H9 (cell line): ENCODE measurements at regions not wholly inside any gene's neighbourhood (a gene's known extent, or its start where the extent isn't known, plus 50 kb on each side); places are given as distances from the start of the nearest gene placed in this dataset.

Experiments used
- DNase-seq: peaks from one replicate; pipeline ENCODE4 v3.0.0-alpha.2; 2017
- H2AFZ ChIP-seq: one replicate; pipeline ENCODE4 v1.6.1; 2013; ENCODE audit warnings: mild to moderate bottlenecking, low read length, control low read depth, moderate library complexity
- H2AK5ac ChIP-seq: 2 replicates; pipeline ENCODE4 v1.6.1; 2013; ENCODE audit warnings: low read length, control low read depth, mixed read lengths; ENCODE audit not compliant: insufficient read length
- H2BK120ac ChIP-seq: one replicate; pipeline ENCODE4 v1.6.1; 2013; ENCODE audit warnings: low read depth, mild to moderate bottlenecking, low read length, control low read depth, inconsistent platforms; ENCODE audit not compliant: poor library complexity, severe bottlenecking
- H2BK12ac ChIP-seq: 2 replicates; pipeline ENCODE4 v1.6.1; 2013; ENCODE audit warnings: low read length, control low read depth, mixed read lengths, low read depth; ENCODE audit not compliant: insufficient read length
- H2BK15ac ChIP-seq: 2 replicates; pipeline ENCODE4 v1.6.1; 2013; ENCODE audit warnings: low read depth, low read length, control low read depth
- H2BK20ac ChIP-seq: one replicate; pipeline ENCODE4 v1.6.1; 2013; ENCODE audit warnings: low read depth, mild to moderate bottlenecking, low read length, control low read depth, inconsistent platforms; ENCODE audit not compliant: poor library complexity, severe bottlenecking
- H2BK5ac ChIP-seq: 2 replicates; pipeline ENCODE4 v1.6.1; 2013; ENCODE audit warnings: low read length, control low read depth, mixed read lengths; ENCODE audit not compliant: insufficient read length
- H3K14ac ChIP-seq: 2 replicates; pipeline ENCODE4 v1.6.1; 2013; ENCODE audit warnings: low read length, control low read depth; ENCODE audit not compliant: insufficient read depth
- H3K18ac ChIP-seq: 2 replicates; pipeline ENCODE4 v1.6.1; 2013; ENCODE audit warnings: low read depth, mild to moderate bottlenecking, mixed read lengths, low read length, control low read depth; ENCODE audit not compliant: insufficient read length
- H3K23ac ChIP-seq: 2 replicates; pipeline ENCODE4 v1.6.1; 2013; ENCODE audit warnings: low read length, control low read depth, mixed read lengths, low read depth; ENCODE audit not compliant: insufficient read length
- H3K23me2 ChIP-seq: 2 replicates; pipeline ENCODE4 v1.6.1; 2013; ENCODE audit warnings: low read depth, mild to moderate bottlenecking, mixed read lengths, low read length, control low read depth; ENCODE audit not compliant: insufficient read length, poor library complexity, severe bottlenecking
- H3K27ac ChIP-seq: 2 replicates; pipeline ENCODE4 v1.5.1; 2013; ENCODE audit warnings: low read length, control low read depth, mixed read lengths, low read depth; ENCODE audit not compliant: insufficient read length
- H3K27me3 ChIP-seq: 2 replicates; pipeline ENCODE4 v1.6.1; 2013; ENCODE audit warnings: low read length, control low read depth, inconsistent platforms; ENCODE audit not compliant: insufficient read depth
- H3K4ac ChIP-seq: 2 replicates; pipeline ENCODE4 v1.6.1; 2013; ENCODE audit warnings: low read depth, mild to moderate bottlenecking, control low read depth, inconsistent platforms, low read length, moderate library complexity
- H3K4me1 ChIP-seq: 2 replicates; pipeline ENCODE4 v1.6.1; 2013; ENCODE audit warnings: low read length, control low read depth, inconsistent platforms; ENCODE audit not compliant: insufficient read depth
- H3K4me2 ChIP-seq: 2 replicates; pipeline ENCODE4 v1.6.1; 2013; ENCODE audit warnings: low read length, control low read depth, mixed read lengths; ENCODE audit not compliant: insufficient read length, insufficient read depth
- H3K56ac ChIP-seq: 2 replicates; pipeline ENCODE4 v1.6.1; 2013; ENCODE audit warnings: low read depth, mild to moderate bottlenecking, mixed read lengths, low read length, control low read depth; ENCODE audit not compliant: insufficient read length
- H3K79me1 ChIP-seq: 2 replicates; pipeline ENCODE4 v1.6.1; 2013; ENCODE audit warnings: low read depth, mild to moderate bottlenecking, moderate library complexity, low read length, control low read depth, inconsistent platforms; ENCODE audit not compliant: insufficient read depth, poor library complexity, severe bottlenecking
- H3K79me2 ChIP-seq: 2 replicates; pipeline ENCODE4 v1.6.1; 2013; ENCODE audit warnings: low read length, control low read depth, inconsistent platforms; ENCODE audit not compliant: insufficient read depth
- H3K9ac ChIP-seq: 2 replicates; pipeline ENCODE4 v1.6.1; 2013; ENCODE audit warnings: low read length, control low read depth, mixed read lengths; ENCODE audit not compliant: insufficient read length; ENCODE audit errors: extremely low read depth
- H3K9me3 ChIP-seq: one replicate; pipeline ENCODE4 v1.6.1; 2013; ENCODE audit warnings: low read depth, low read length, inconsistent platforms; ENCODE audit not compliant: control insufficient read depth
- H3T11ph ChIP-seq: one replicate; pipeline ENCODE4 v1.6.1; 2013; ENCODE audit warnings: mild to moderate bottlenecking, low read length, control low read depth, inconsistent platforms
- H4K20me1 ChIP-seq: one replicate; pipeline ENCODE4 v1.6.1; 2013; ENCODE audit not compliant: control insufficient read depth, insufficient read length, insufficient read depth
- H4K5ac ChIP-seq: 2 replicates; pipeline ENCODE4 v1.6.1; 2013; ENCODE audit warnings: low read depth, mild to moderate bottlenecking, mixed read lengths, low read length, control low read depth; ENCODE audit not compliant: insufficient read length
- H4K8ac ChIP-seq: replicated peaks from 2 replicates; pipeline ENCODE4 v1.6.1; 2013; ENCODE audit warnings: low read length, control low read depth, mixed read lengths, low read depth; ENCODE audit not compliant: insufficient read length
- H4K91ac ChIP-seq: 2 replicates; pipeline ENCODE4 v1.6.1; 2013; ENCODE audit warnings: low read depth, mild to moderate bottlenecking, moderate library complexity, mixed read lengths, low read length, control low read depth; ENCODE audit not compliant: insufficient read length
- H3K27ac Mint-ChIP-seq, 3 experiments: 2 replicates in 2 of 3; 3 replicates in 1 of 3; pipeline ENCODE4 v1.8.0; 2020 to 2021; ENCODE audit warnings: mixed read lengths in 3 of 3, mild to moderate bottlenecking in 1 of 3, moderate library complexity in 1 of 3
- H3K27me3 Mint-ChIP-seq: 2 replicates; pipeline ENCODE4 v1.8.0; 2021; ENCODE audit warnings: low read depth, mild to moderate bottlenecking, moderate library complexity, mixed read lengths
- H3K36me3 Mint-ChIP-seq, 3 experiments: 2 replicates in 2 of 3; 3 replicates in 1 of 3; pipeline ENCODE4 v1.8.0; 2020 to 2021; ENCODE audit warnings: low read depth in 3 of 3, mixed read lengths in 3 of 3; ENCODE audit not compliant: insufficient read depth in 1 of 3
- H3K4me1 Mint-ChIP-seq, 2 experiments: 2 replicates each; pipeline ENCODE4 v1.8.0; 2020; ENCODE audit warnings: mixed read lengths in 2 of 2
- H3K4me3 Mint-ChIP-seq, 2 experiments: 2 replicates in 1 of 2; 3 replicates in 1 of 2; pipeline ENCODE4 v1.8.0; 2020 to 2021; ENCODE audit warnings: mild to moderate bottlenecking in 2 of 2, mixed read lengths in 2 of 2, moderate library complexity in 1 of 2
- H3K9me3 Mint-ChIP-seq, 2 experiments: 2 replicates in 1 of 2; 3 replicates in 1 of 2; pipeline ENCODE4 v1.8.0; 2020; ENCODE audit warnings: mild to moderate bottlenecking in 2 of 2, mixed read lengths in 2 of 2, moderate library complexity in 1 of 2
- WGBS: extraction: QIAGEN DNeasy Blood & Tissue Kit; methylation state at CpG from one replicate; pipeline ENCODE4 v1.1.7; 2013; ENCODE audit warnings: missing lambda C conversion rate, low lambda C conversion rate, mixed read lengths; ENCODE audit not compliant: insufficient read length; ENCODE audit errors: extremely low coverage; 5-methylcytosine and 5-hydroxymethylcytosine counted together
- TF ChIP-seq, protein P1 (sequence below): fragments of 200-600 bp; sonication (generic); conservative IDR thresholded peaks from 3 replicates; pipeline ENCODE4 v1.8.0; 2021; ENCODE audit warnings: antibody characterized with exemption, mild to moderate bottlenecking

DNA sequence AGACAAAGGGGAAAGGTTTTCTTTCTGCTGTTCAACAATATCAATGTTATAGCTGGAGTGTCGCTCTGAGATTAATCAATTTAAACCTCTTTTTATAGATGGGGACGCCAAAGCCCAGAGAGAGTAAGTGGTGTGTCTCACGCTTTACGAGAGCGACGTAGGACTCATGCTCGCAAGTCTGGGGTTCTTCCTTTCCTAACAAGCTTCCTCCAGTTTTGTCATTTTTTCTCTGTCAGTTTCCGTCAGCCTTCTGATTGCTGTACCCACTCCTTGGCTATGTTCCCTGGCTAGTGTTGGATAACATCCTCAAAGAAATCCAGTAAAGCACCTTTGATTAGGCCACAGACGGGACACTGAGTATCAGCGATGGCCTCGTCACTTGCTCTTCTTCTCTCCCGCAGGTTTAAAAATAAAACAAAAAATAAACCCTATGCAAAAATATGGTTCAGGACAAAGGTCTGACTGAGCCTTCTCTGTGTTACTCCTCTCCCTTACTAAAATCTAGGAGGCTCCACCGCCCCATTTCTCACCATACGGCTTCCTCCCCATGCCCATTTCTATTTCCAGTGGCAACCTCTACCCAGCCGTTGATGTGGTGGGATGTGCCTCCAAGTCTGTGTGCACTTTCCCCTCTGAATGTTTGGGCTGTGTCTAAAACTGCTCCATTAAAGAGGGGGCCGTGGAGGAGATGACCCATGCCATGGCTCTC lies 172.7 kb upstream of the PARP11 start:
- Histone ChIP-seq H4K5ac (no peak overlapping the region), H3T11ph (no peak overlapping the region), H3K27ac (no peak overlapping the region), H2BK15ac (no peak overlapping the region), H2BK20ac (no peak overlapping the region), H3K4me1 (no peaks in the 10 kb centered on the region; the same call in 1 of the 2 replicates), H3K27me3 (no peaks in the 10 kb centered on the region), H3K9ac (no peak overlapping the region), H3K4me2 (no peak overlapping the region), H2AK5ac (no peak overlapping the region), H3K79me2 (no peaks in the 10 kb centered on the region), H2AFZ (no peak overlapping the region), H4K91ac (no peak overlapping the region), H4K8ac (no peak overlapping the region), H3K79me1 (no peaks in the 10 kb centered on the region), H3K18ac (no peak overlapping the region), H3K4ac (no peak overlapping the region), H2BK5ac (no peak overlapping the region), H2BK12ac (no peak overlapping the region), H3K9me3 (no peaks in the 10 kb centered on the region), H3K23me2 (no peaks in the 10 kb centered on the region), H3K23ac (no peak overlapping the region), H3K14ac (no peak overlapping the region), H4K20me1 (no peaks in the 10 kb centered on the region), H3K56ac (no peak overlapping the region), H2BK120ac (no peak overlapping the region)
- no peak overlapping the region for H3K4me3 Mint-ChIP-seq
- H3K36me3 Mint-ChIP-seq = no peaks in the 10 kb centered on the region; a peak in 2 of 7 replicates
- H3K27me3 Mint-ChIP-seq = peaks cover 8% of the 10 kb centered on the region
- no peak overlapping the region; a peak in 1 of 7 replicates for H3K27ac Mint-ChIP-seq
- peaks cover 25 to 30% of the 10 kb centered on the region in 2 experiments for H3K4me1 Mint-ChIP-seq
- TF ChIP-seq, protein P1, sequence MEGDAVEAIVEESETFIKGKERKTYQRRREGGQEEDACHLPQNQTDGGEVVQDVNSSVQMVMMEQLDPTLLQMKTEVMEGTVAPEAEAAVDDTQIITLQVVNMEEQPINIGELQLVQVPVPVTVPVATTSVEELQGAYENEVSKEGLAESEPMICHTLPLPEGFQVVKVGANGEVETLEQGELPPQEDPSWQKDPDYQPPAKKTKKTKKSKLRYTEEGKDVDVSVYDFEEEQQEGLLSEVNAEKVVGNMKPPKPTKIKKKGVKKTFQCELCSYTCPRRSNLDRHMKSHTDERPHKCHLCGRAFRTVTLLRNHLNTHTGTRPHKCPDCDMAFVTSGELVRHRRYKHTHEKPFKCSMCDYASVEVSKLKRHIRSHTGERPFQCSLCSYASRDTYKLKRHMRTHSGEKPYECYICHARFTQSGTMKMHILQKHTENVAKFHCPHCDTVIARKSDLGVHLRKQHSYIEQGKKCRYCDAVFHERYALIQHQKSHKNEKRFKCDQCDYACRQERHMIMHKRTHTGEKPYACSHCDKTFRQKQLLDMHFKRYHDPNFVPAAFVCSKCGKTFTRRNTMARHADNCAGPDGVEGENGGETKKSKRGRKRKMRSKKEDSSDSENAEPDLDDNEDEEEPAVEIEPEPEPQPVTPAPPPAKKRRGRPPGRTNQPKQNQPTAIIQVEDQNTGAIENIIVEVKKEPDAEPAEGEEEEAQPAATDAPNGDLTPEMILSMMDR = no peak
- WGBS = no CpG with 5 or more reads among the region's 16 CpGs
- DNase-seq = no peak
- peaks cover 0 to 8% of the 10 kb centered on the region in 2 experiments; a peak in 4 of 5 replicates for H3K9me3 Mint-ChIP-seq
